BJ (cell line): ENCODE measurements at regions not wholly inside any gene's neighbourhood (a gene's known extent, or its start where the extent isn't known, plus 50 kb on each side); places are given as distances from the start of the nearest gene placed in this dataset.
"Not testable (repeated sequence)": the region's sequence is repeated elsewhere in the genome, so short reads cannot be mapped to it uniquely, and the experiment has no call there.

ENCODE experiments used
- CTCF ChIA-PET: fragments of 350-600 bp; formaldehyde crosslinking; extraction: SDS; loops from one replicate; lab custom pipeline; 2021; ENCODE audit warnings: antibody characterized with exemption, inconsistent platforms; lab: Yijun Ruan, JAX
- POLR2A ChIA-PET: fragments of 300-600 bp; sonication (Branson Sonifier 250); formaldehyde crosslinking; extraction: SDS; loops from one replicate; lab custom pipeline; 2021; ENCODE audit warnings: antibody characterized with exemption; lab: Charles Lee
- DNase-seq: peaks from one replicate; pipeline ENCODE4 v3.0.0-alpha.2; 2011; ENCODE audit warnings: low read depth
- H3K27me3 ChIP-seq: 2 replicates; pipeline ENCODE4 v1.6.0; 2011; ENCODE audit warnings: low read length; ENCODE audit not compliant: control insufficient read depth, insufficient read depth
- H3K36me3 ChIP-seq: 2 replicates; pipeline ENCODE4 v1.5.1; 2011; ENCODE audit warnings: low read length; ENCODE audit not compliant: control insufficient read depth, insufficient read depth
- H3K4me3 ChIP-seq: 2 replicates; pipeline ENCODE4 v1.5.1; 2011; ENCODE audit warnings: low read depth, mild to moderate bottlenecking, control low read depth, low read length
- CTCF ChIP-seq: IDR thresholded peaks from 2 replicates; pipeline ENCODE4 v1.5.1; 2011; ENCODE audit warnings: low read depth, mild to moderate bottlenecking, control low read depth, inconsistent platforms, low read length, moderate library complexity; ENCODE audit not compliant: insufficient read depth

- H3K36me3 ChIP-seq = no peaks in the 10 kb centered on the region
- no peak overlapping the region for H3K4me3 ChIP-seq
- DNase-seq = no peak
- CTCF ChIA-PET = interaction anchor here (1.2 kb wide), 1 partner anchor 10 kb away, joined by 4 read pairs; no protein-coding TSS in a partner anchor
- POLR2A ChIA-PET = no interaction called here
- TF ChIP-seq CTCF = no peak
- H3K27me3 ChIP-seq = 0 out of 2 replicates have a peak, but pooled peaks cover 1% of the 10 kb centered on the region
Observed at GRCh38 chr14:92248696-92249095, 74.3 kb upstream of the SLC24A4 start.

- H3K4me3 ChIP-seq, POLR2A ChIA-PET, H3K27me3 ChIP-seq, H3K36me3 ChIP-seq, DNase-seq: not testable (repeated sequence)
- CTCF ChIA-PET = interaction anchor here (0.8 kb wide), 1 partner anchor 9 kb away, joined by 3 read pairs; no protein-coding TSS in a partner anchor
Observed at GRCh38 chr14:92250366-92250765, 72.6 kb upstream of the SLC24A4 start.

- Histone ChIP-seq H3K36me3 (no peaks in the 10 kb centered on the region), H3K27me3 (peaks cover 5% of the 10 kb centered on the region), H3K4me3 (no peak overlapping the region)
- DNase-seq = no peak
- no peak for TF ChIP-seq CTCF
- ChIA-PET CTCF (no interaction called here), POLR2A (no interaction called here)
Observed at GRCh38 chr14:92252323-92252722, 70.6 kb upstream of the SLC24A4 start.

GRCh38 chr14:92253381-92253894 is 69.5 kb upstream of the SLC24A4 start:
- ChIA-PET CTCF (no interaction called here), POLR2A (no interaction called here)
- H3K36me3 ChIP-seq = no peaks in the 10 kb centered on the region
- TF ChIP-seq CTCF = no peak
- peaks cover 5% of the 10 kb centered on the region for H3K27me3 ChIP-seq
- no peak overlapping the region for H3K4me3 ChIP-seq
- DNase-seq = no peak

- Histone ChIP-seq H3K36me3 (no peaks in the 10 kb centered on the region), H3K27me3 (peaks cover 5% of the 10 kb centered on the region)
- DNase-seq = no peak
Observed at GRCh38 chr14:92254786-92255185, 68.2 kb upstream of the SLC24A4 start.

More at GRCh38 chr14:92254786-92255185, 68.2 kb upstream of the SLC24A4 start:
- no peak overlapping the region for H3K4me3 ChIP-seq
- TF ChIP-seq CTCF = no peak
- ChIA-PET POLR2A (no interaction called here), CTCF (interaction anchor here (0.8 to 1.4 kb wide), 3 partner anchors 8 to 77 kb away, joined by 3 read pairs; no protein-coding TSS in a partner anchor)
